C4-2B (cell line): ENCODE measurements at regions not wholly inside any gene's neighbourhood (a gene's known extent, or its start where the extent isn't known, plus 50 kb on each side); places are given as distances from the start of the nearest gene placed in this dataset.

ENCODE experiments used
- CTCF ChIP-seq: fragments of 450-650 bp; conservative IDR thresholded peaks from 2 replicates; pipeline ENCODE4 v1.5.1; 2017; ENCODE audit warnings: mild to moderate bottlenecking
- ZFX ChIP-seq: fragments of 450-650 bp; IDR thresholded peaks from 2 replicates; pipeline ENCODE4 v1.6.1; 2017

DNA sequence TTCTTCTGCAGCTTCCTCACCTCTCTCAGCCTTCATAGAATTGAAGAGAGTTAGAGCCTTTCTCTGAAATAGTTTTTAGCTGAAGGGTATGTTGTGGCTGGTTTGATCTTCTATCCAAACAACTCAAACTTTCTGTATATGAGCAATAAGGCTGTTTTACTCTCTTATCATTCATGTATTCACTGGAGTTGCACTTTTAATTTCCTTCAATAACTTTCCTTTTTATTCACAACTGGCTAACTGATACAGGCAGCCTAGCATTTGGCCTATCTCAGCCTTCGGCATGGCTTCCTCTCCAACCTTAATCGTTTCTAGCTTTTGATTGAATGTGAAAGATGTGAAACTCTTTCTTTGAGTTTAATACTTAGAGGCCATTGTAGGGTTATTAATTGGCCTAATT is 109.3 kb downstream of the GTPBP8 start:
- no peak for TF ChIP-seq CTCF
- no peak for TF ChIP-seq ZFX
